GM12891 (cell line): ENCODE measurements at regions not wholly inside any gene's neighbourhood (a gene's known extent, or its start where the extent isn't known, plus 50 kb on each side); places are given as distances from the start of the nearest gene placed in this dataset.

Source experiments
- DNase-seq: peaks from one replicate; pipeline ENCODE4 v3.0.0; 2011; ENCODE audit warnings: low spot score; ENCODE audit not compliant: insufficient read length
- FAIRE-seq: peaks from 2 replicates; lab custom pipeline; 2011; peaks lifted over from hg19 to GRCh38; lab: Jason Lieb, UNC
- PAX5 ChIP-seq: IDR thresholded peaks from 2 replicates; pipeline ENCODE4 v1.6.1; 2011; ENCODE audit warnings: low read length, moderate library complexity, mild to moderate bottlenecking; ENCODE audit not compliant: insufficient read depth, severe bottlenecking
- POLR2A ChIP-seq: IDR thresholded peaks from 2 replicates; pipeline ENCODE4 v1.6.1; 2011; ENCODE audit warnings: low read depth, low read length, control low read depth
- POLR2AphosphoS5 ChIP-seq: IDR thresholded peaks from 2 replicates; pipeline ENCODE4 v1.6.1; 2011; ENCODE audit warnings: low read depth, low read length, control low read depth
- POU2F2 ChIP-seq: IDR thresholded peaks from 2 replicates; pipeline ENCODE4 v1.6.1; 2011; ENCODE audit warnings: low read depth, mild to moderate bottlenecking, control low read depth, low read length, moderate library complexity
- SPI1 ChIP-seq: IDR thresholded peaks from 2 replicates; pipeline ENCODE4 v1.6.1; 2011; ENCODE audit warnings: low read depth, low read length, control low read depth
- TAF1 ChIP-seq: IDR thresholded peaks from 2 replicates; pipeline ENCODE4 v1.6.1; 2011; ENCODE audit warnings: low read depth, low read length, control low read depth

- FAIRE-seq, result no peak
- DNase-seq, result no peak
- TF ChIP-seq TAF1 (no peak), POU2F2 (no peak)
Measured at GRCh38 chr15:97456521-97457202, 503.8 kb upstream of the ARRDC4 start.

DNA sequence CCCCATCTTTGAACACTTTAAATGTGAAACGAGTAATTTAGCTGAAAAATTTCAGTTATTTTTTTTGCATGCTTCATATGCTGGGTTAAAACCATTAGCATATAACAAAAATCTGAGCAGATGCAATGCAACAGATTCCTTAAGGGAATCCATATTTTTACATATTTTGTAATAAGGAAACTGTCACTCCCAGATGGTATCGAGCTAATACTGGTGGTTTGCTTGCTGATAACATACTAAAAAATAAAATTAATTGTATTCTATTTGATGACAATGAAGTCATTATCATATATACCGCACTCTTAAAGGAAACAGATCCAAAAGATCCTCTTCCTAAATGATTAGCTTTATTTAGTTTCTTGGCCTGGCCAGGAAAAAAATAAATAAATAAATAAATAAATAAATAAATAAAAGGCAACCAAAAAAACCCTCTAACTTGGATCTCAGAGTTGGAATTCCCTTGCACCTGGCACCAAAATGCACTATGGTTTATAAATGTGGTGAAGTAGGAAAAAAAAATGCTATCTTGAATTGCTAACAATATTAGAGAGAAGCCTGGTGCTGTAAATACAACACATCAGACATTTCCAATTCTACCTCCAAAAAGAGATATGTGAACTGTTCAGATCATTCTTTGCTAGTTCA lies 503.2 kb upstream of the ARRDC4 start:
- no peak for DNase-seq
- no peak for TF ChIP-seq SPI1
- no peak for TF ChIP-seq POLR2A
- TF ChIP-seq POLR2AphosphoS5, result no peak
- no peak for TF ChIP-seq POU2F2
- TF ChIP-seq PAX5, result no peak
- no peak for TF ChIP-seq TAF1
- no peak for FAIRE-seq

DNA sequence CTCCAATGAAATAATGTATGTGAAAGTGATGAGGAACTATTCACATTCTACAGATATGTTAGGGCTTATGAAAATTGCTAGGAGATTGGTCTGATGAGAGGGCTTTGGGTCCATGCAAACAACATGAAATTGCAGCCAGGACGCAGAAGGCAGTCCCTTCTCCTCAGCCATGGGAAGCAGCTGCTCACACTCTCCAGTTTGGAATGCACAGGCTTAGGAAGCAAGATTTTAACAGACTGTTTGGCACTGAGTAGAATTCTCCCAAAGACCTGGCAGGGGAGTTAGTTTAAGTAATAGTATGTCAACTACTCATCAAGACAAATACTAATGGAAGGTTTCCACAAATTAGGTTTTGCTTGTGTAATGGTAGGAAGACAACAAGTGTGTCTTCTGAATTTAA lies 500.7 kb upstream of the ARRDC4 start:
- FAIRE-seq, result no peak
- no peak for DNase-seq
- no peak for TF ChIP-seq TAF1
- no peak for TF ChIP-seq SPI1

- FAIRE-seq (no peak), DNase-seq (no peak)
- TF ChIP-seq PAX5, result no peak
- TF ChIP-seq POLR2A, result no peak
- TF ChIP-seq POU2F2, result no peak
- no peak for TF ChIP-seq TAF1
- TF ChIP-seq POLR2AphosphoS5, result no peak
- no peak for TF ChIP-seq SPI1
Measured at GRCh38 chr15:97461226-97461625, 499.3 kb upstream of the ARRDC4 start.

DNA sequence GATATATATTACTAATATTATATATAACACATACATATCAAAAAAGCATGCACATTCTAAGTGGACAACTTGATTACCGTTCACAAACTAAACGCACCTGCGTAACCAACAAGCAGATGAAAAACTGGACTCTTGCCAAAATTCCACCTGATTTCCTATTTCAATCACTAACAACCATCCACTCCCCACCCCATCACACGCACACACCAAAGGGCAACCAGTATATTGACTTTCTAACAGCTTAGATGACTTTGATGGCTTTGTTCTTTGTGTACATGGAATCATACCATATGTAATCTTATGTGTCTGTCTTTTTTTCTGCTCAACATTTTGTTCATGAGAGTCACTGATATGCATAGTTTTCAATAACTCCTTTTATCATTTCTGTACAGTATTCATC lies 496.8 kb upstream of the ARRDC4 start:
- TF ChIP-seq TAF1 (no peak), POU2F2 (no peak), SPI1 (no peak), POLR2AphosphoS5 (no peak), POLR2A (no peak), PAX5 (no peak)
- FAIRE-seq, result no peak

GRCh38 chr15:97470417-97470816 lies 490.1 kb upstream of the ARRDC4 start:
- DNase-seq (no peak), FAIRE-seq (no peak)
- TF ChIP-seq POLR2A (no peak), POLR2AphosphoS5 (no peak)

More for the DNA sequence above, 496.8 kb upstream of the ARRDC4 start:
- DNase-seq, result no peak

DNA sequence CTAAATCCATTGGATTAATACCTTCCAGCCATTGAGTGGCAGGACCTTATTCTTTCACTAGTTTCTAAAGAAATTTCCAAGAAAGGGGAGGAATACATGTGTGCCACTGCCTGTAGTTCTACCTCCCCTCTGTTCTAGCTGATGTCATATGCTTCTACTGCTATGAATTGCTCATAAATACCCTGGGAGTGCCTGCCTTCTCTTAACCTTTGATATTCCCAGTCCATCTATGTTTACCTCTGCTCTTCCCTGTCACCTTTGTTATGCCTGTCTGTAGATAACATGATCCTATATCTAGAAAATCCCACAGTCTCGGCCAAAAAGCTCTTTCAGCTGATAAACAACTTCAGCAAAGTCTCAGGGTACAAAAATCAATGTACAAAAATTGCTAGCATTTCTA lies 486.9 kb upstream of the ARRDC4 start:
- DNase-seq, result no peak
- TF ChIP-seq TAF1, result no peak
- no peak for TF ChIP-seq SPI1
- TF ChIP-seq POLR2A, result no peak
- TF ChIP-seq POLR2AphosphoS5, result no peak
- TF ChIP-seq PAX5, result no peak
- no peak for TF ChIP-seq POU2F2
- no peak for FAIRE-seq

- FAIRE-seq, result no peak
- TF ChIP-seq TAF1 (no peak), POLR2A (no peak), SPI1 (no peak), POU2F2 (no peak), POLR2AphosphoS5 (no peak), PAX5 (no peak)
Measured at GRCh38 chr15:97479957-97480356, 480.5 kb upstream of the ARRDC4 start.

GRCh38 chr15:97482521-97482920 lies 478.0 kb upstream of the ARRDC4 start:
- no peak for DNase-seq
- FAIRE-seq, result no peak
- TF ChIP-seq PAX5 (no peak), POLR2A (no peak), POU2F2 (no peak), POLR2AphosphoS5 (no peak), SPI1 (no peak), TAF1 (no peak)

More at GRCh38 chr15:97479957-97480356, 480.5 kb upstream of the ARRDC4 start:
- DNase-seq, result no peak

DNA sequence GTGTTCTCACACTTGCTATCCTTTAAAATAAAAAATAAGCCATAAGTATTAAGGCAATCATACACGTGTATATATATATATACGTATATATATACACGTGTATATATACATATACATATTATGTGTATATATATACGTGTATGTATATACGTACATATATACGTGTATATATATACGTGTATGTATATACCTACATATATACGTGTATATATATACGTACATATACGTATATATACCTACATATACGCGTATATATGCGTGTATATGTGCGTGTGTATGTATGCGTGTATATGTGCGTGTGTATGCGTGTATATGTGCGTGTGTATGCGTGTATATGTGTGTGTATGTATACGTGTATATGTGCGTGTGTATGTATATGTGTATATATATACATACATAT lies 477.3 kb upstream of the ARRDC4 start:
- TF ChIP-seq PAX5 (no peak), POLR2AphosphoS5 (no peak), SPI1 (no peak), POLR2A (no peak), TAF1 (no peak), POU2F2 (no peak)
- DNase-seq (no peak), FAIRE-seq (no peak)

DNA sequence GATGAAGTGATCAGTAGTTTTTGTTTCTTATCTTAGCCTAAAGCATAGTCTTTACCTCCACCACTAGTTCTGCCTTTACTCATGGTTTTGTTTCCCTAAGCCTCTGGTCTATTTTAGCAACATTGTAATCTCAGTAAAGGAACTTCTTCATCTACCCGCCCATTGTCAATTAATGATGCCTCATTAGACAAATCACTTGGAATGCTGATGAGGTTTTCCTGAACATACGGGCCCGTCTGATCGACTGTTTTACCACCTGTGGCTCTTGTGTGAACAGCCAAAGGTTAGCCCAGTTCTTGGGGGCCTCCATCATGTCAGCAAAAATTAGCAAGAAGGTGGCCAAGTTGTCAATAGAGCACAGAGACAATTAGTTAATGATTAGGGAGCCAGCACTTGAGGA lies 470.1 kb upstream of the ARRDC4 start:
- DNase-seq (no peak), FAIRE-seq (no peak)
- no peak for TF ChIP-seq POU2F2
